ENCODE measurements at regions not wholly inside any gene's neighbourhood (a gene's known extent, or its start where the extent isn't known, plus 50 kb on each side); places are given as distances from the start of the nearest gene placed in this dataset.

DNA sequence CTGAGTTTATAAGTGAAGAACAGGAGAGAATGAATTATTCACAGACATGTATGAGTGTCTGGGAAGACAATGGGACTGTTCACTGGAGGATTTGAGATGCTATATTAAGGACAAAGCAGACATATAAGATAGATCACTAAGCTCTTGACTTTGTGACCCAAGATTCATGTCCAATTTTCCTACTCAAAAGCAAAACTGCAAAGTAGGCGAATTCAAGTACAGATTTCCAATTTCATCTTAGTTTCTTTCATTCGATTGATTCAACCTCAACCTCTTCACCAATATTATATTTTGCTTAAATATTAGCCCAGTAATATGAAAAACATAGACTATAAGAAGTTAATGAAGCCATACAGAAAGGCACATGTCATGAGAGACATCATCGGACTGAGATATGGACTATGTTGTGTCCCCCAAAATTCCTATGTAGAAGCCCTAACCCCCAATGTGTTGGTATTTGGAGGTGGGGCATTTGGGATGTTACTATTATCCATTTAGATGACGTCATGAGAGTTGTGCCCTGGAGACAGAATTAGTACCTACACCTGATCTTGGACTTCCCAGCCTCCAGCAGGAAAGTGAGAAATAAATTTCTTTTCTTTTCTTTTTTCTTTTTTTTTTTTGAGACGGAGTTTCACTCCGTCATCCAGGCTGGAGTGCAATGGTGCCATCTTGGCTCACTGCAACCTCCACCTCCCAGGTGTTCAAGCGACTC, 353.7 kb upstream of the AKR1E2 start:
- WGBS, 2 donors: 97% methylated on average over 7 of the region's 7 CpGs
- H3K4me1 ChIP-seq: no peaks in the 10 kb centered on the region
- no peaks in the 10 kb centered on the region for H3K27me3 ChIP-seq
- no peak for TF ChIP-seq POLR2A (IDR thresholded peaks at IDR 0.05)
- TF ChIP-seq, protein P1, sequence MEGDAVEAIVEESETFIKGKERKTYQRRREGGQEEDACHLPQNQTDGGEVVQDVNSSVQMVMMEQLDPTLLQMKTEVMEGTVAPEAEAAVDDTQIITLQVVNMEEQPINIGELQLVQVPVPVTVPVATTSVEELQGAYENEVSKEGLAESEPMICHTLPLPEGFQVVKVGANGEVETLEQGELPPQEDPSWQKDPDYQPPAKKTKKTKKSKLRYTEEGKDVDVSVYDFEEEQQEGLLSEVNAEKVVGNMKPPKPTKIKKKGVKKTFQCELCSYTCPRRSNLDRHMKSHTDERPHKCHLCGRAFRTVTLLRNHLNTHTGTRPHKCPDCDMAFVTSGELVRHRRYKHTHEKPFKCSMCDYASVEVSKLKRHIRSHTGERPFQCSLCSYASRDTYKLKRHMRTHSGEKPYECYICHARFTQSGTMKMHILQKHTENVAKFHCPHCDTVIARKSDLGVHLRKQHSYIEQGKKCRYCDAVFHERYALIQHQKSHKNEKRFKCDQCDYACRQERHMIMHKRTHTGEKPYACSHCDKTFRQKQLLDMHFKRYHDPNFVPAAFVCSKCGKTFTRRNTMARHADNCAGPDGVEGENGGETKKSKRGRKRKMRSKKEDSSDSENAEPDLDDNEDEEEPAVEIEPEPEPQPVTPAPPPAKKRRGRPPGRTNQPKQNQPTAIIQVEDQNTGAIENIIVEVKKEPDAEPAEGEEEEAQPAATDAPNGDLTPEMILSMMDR (IDR thresholded peaks at IDR 0.05): no peak
- no peaks in the 10 kb centered on the region for H3K9me3 ChIP-seq
- no peak for DNase-seq
- no peaks in the 10 kb centered on the region for H3K36me3 ChIP-seq
- no peak overlapping the region for H3K27ac ChIP-seq
- H3K4me3 ChIP-seq (replicated peaks in 1 of 3): no peak overlapping the region
- intact Hi-C loops (cut with DNase I): no loop called here

DNA sequence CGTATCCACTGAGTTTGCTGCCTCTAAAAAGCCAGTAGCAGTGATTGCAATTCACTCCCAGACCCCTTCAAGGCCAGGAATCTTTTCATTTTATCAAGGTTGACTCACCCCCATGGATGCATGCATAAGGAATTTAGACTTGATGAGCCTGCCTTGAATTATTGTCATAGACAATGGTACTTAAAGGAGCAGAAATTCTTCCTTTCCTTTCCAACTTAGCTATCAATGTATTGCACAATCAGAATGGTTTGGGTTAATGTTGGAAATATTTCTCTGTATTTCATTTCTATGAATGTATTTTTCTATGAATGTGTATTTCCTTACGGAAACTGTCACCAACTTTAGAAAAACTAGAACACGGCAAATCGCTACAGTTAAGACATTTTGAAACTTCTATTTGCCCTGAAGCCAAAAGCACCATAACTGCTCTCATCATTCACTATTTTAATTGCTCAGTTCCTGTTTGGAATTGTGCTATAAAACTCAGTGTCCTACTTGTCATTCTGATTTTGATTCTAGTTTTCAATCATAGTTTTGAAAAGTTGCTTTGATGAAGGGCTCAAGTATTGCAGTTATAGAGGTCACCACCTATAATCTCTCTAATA, 355.7 kb upstream of the AKR1E2 start:
- DNase-seq: no peak
- no peak overlapping the region for H3K4me3 ChIP-seq (replicated peaks in 1 of 3)
- no peak overlapping the region for H3K27ac ChIP-seq
- H3K27me3 ChIP-seq: no peaks in the 10 kb centered on the region
- WGBS, 2 donors: 90 to 91% methylated on average over 4 of the region's 4 CpGs
- no peaks in the 10 kb centered on the region for H3K36me3 ChIP-seq
- TF ChIP-seq, protein P1 (IDR thresholded peaks at IDR 0.05): no peak
- TF ChIP-seq POLR2A (IDR thresholded peaks at IDR 0.05): no peak
- H3K9me3 ChIP-seq: no peaks in the 10 kb centered on the region
- H3K4me1 ChIP-seq: no peaks in the 10 kb centered on the region
- intact Hi-C loops (cut with DNase I): no loop called here

DNA sequence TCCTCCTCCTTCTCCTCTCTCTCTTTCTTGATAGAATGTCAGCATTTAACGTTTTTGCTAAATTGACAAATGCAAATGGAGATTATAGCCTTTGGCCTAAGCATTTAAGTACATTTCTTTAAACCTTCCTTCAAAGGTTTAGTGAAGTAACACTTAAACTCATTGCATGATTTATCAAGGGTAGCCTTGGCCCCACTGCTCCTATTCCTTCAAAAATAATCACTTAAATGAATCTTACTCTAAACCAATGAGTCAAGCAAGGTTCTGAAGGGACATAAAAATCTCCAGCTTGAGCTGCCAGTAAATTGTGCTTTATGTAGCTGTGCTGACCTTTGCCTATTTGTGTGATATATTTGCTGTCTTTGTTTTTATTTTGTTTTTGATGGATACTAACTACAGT, 358.5 kb upstream of the AKR1E2 start:
- intact Hi-C loops (cut with DNase I): no loop called here
- Histone ChIP-seq H3K27me3 (no peaks in the 10 kb centered on the region), H3K27ac (no peak overlapping the region), H3K4me1 (no peaks in the 10 kb centered on the region), H3K9me3 (no peaks in the 10 kb centered on the region), H3K36me3 (no peaks in the 10 kb centered on the region), H3K4me3 (replicated peaks in 1 of 3) (no peak overlapping the region)
- no peak for DNase-seq
- TF ChIP-seq POLR2A (IDR thresholded peaks at IDR 0.05): no peak
- TF ChIP-seq, protein P1 (IDR thresholded peaks at IDR 0.05): no peak
- 36 to 50% methylated on average over 1 of the region's 1 CpG for WGBS, 2 donors

DNA sequence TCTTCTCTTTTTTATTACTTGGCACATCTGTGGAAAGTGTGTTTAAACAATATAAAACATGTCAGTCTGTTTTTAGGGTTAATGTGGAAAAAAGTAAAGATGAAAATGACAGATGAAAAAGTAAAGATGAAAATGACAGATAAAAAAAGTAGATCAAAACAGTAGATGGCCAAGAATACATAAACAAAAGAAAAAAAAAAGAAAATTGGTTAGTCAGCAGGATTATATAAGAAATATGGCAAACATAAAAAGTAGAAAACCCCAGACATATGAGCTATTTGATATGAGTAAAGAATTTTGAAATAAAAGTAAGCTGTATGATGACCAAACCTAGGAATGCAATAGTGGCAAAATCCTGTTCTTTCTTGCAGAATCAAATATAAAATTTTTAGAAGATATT, 365.7 kb upstream of the AKR1E2 start:
- no peaks in the 10 kb centered on the region for H3K9me3 ChIP-seq
- H3K36me3 ChIP-seq: no peaks in the 10 kb centered on the region
- TF ChIP-seq, protein P1 (IDR thresholded peaks at IDR 0.05): no peak
- no peak for DNase-seq
- no peak overlapping the region for H3K27ac ChIP-seq
- no peak overlapping the region for H3K4me3 ChIP-seq (replicated peaks in 1 of 3)
- intact Hi-C loops (cut with DNase I): no loop called here
- H3K27me3 ChIP-seq: no peaks in the 10 kb centered on the region
- no peaks in the 10 kb centered on the region for H3K4me1 ChIP-seq

DNA sequence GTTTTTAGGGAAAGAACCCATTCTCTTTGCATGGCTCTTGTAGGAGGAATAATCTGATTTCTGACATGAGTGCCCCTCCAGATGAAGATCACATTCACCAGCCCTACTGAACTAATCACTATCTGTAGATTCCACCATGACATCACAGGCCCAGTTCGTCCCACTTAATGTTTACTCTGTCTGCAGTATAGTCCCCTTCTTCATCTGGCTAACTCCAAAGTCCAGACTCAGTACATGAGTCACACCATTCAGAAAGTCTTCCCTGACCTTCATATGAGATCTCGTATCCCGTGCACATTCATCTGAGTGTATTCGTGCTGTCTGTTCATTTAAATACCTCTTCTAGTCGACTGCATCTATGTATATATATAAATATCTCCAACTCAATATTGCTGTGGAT, 366.5 kb upstream of the AKR1E2 start:
- intact Hi-C loops (cut with DNase I): no loop called here
- TF ChIP-seq, protein P1 (IDR thresholded peaks at IDR 0.05): no peak
- TF ChIP-seq POLR2A (IDR thresholded peaks at IDR 0.05): no peak

More for the DNA sequence above, 366.5 kb upstream of the AKR1E2 start:
- H3K36me3 ChIP-seq: no peaks in the 10 kb centered on the region
- no peak overlapping the region for H3K4me3 ChIP-seq (replicated peaks in 1 of 3)
- 93 to 94% methylated on average over 5 of the region's 5 CpGs for WGBS, 2 donors
- DNase-seq: no peak
- no peaks in the 10 kb centered on the region for H3K4me1 ChIP-seq
- H3K9me3 ChIP-seq: no peaks in the 10 kb centered on the region
- H3K27ac ChIP-seq: no peak overlapping the region
- H3K27me3 ChIP-seq: no peaks in the 10 kb centered on the region

All from thyroid gland (tissue), 4 donors.